ENCODE measurements at regions not wholly inside any gene's neighbourhood (a gene's known extent, or its start where the extent isn't known, plus 50 kb on each side); places are given as distances from the start of the nearest gene placed in this dataset.
"Not testable (repeated sequence)": the region's sequence is repeated elsewhere in the genome, so short reads cannot be mapped to it uniquely, and the experiment has no call there.

GRCh38 chr20:5696011-5696559 is 54.1 kb upstream of the SHLD1 start:
- DNase-seq (ENCODE audit: low read depth), result peak; percentile 100
- TF ChIP-seq, protein P1, sequence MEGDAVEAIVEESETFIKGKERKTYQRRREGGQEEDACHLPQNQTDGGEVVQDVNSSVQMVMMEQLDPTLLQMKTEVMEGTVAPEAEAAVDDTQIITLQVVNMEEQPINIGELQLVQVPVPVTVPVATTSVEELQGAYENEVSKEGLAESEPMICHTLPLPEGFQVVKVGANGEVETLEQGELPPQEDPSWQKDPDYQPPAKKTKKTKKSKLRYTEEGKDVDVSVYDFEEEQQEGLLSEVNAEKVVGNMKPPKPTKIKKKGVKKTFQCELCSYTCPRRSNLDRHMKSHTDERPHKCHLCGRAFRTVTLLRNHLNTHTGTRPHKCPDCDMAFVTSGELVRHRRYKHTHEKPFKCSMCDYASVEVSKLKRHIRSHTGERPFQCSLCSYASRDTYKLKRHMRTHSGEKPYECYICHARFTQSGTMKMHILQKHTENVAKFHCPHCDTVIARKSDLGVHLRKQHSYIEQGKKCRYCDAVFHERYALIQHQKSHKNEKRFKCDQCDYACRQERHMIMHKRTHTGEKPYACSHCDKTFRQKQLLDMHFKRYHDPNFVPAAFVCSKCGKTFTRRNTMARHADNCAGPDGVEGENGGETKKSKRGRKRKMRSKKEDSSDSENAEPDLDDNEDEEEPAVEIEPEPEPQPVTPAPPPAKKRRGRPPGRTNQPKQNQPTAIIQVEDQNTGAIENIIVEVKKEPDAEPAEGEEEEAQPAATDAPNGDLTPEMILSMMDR (conservative IDR thresholded peaks at IDR 0.05; ENCODE audit: control insufficient read depth, insufficient read depth, low read depth, low read length), result no peak
- H3K4me3 ChIP-seq (ENCODE audit: control insufficient read depth, low read depth, low read length), result no peak overlapping the region

DNA sequence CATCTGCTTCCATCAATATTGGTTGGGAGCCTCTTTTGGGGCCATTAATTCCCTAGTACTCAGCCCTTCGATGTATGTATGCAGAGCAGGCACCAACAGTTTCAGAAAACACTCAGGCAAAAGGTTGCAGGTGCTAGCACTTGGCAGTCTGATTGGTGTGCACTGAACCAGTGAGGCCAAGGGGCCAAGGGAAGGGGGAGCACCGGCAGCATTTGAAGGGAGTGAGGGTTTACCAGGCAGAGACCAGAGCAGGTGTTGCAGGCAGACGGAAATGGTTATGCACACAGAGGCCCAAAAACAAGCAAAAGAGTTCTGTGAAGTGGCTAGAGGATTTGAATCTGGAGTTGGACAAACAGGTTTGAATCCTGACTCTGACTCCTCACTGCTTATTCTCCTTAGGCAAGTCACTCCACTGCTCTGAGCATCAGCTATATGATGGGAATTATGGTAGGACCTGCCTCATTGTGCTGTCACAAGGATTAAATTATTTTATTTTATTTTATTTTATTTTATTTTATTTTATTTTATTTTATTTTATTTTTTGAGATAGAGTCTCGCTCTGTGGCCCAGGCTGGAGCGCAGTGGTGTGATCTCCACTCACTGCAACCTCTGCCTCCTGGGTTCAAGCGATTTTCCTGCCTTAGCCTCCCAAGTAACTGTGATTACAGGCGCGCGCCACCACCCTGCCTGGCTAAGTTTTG is 58.1 kb upstream of the SHLD1 start:
- H3K4me3 ChIP-seq (ENCODE audit: control insufficient read depth, low read depth, low read length), result no peak overlapping the region
- no peak for DNase-seq (ENCODE audit: low read depth)
- TF ChIP-seq, protein P1 (conservative IDR thresholded peaks at IDR 0.05; ENCODE audit: control insufficient read depth, insufficient read depth, low read depth, low read length), result no peak

DNA sequence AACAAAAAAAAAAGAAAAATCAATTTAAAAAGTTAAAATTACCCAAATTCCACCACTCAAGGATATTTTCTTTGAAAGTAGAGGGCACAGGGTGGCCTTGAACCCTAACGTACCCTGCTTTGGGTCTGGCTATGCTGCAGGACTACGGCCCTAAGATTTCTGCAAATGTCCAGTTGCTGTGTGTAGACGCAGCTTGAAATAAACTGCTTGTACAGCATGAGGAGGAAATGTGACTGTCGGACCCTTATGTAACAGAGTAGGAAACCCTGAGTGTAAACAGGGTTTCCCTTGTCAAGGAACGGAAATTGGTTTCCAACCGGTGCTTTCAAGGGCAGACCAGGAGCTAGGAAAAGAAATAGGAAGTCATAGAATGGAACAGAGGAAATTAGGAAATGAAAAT is 60.7 kb upstream of the SHLD1 start:
- TF ChIP-seq, protein P1 (conservative IDR thresholded peaks at IDR 0.05; ENCODE audit: control insufficient read depth, insufficient read depth, low read depth, low read length), result no peak
- no peak for DNase-seq (ENCODE audit: low read depth)
- no peak overlapping the region for H3K4me3 ChIP-seq (ENCODE audit: control insufficient read depth, low read depth, low read length)

- TF ChIP-seq, protein P1 (conservative IDR thresholded peaks at IDR 0.05; ENCODE audit: control insufficient read depth, insufficient read depth, low read depth, low read length), result no peak
- no peak overlapping the region for H3K4me3 ChIP-seq (ENCODE audit: control insufficient read depth, low read depth, low read length)
- peak; percentile 24 for DNase-seq (ENCODE audit: low read depth)
Observed at GRCh38 chr20:5688431-5688972, 61.7 kb upstream of the SHLD1 start.

GRCh38 chr20:5687884-5688283 is 62.3 kb upstream of the SHLD1 start:
- no peak for DNase-seq (ENCODE audit: low read depth)
- no peak overlapping the region for H3K4me3 ChIP-seq (ENCODE audit: control insufficient read depth, low read depth, low read length)

GRCh38 chr20:5686384-5687105 is 63.7 kb upstream of the SHLD1 start:
- no peak for DNase-seq (ENCODE audit: low read depth)
- H3K4me3 ChIP-seq (ENCODE audit: control insufficient read depth, low read depth, low read length), result no peak overlapping the region
- TF ChIP-seq, protein P1 (conservative IDR thresholded peaks at IDR 0.05; ENCODE audit: control insufficient read depth, insufficient read depth, low read depth, low read length), result no peak

More at GRCh38 chr20:5687884-5688283, 62.3 kb upstream of the SHLD1 start:
- TF ChIP-seq, protein P1 (conservative IDR thresholded peaks at IDR 0.05; ENCODE audit: control insufficient read depth, insufficient read depth, low read depth, low read length), result no peak

DNA sequence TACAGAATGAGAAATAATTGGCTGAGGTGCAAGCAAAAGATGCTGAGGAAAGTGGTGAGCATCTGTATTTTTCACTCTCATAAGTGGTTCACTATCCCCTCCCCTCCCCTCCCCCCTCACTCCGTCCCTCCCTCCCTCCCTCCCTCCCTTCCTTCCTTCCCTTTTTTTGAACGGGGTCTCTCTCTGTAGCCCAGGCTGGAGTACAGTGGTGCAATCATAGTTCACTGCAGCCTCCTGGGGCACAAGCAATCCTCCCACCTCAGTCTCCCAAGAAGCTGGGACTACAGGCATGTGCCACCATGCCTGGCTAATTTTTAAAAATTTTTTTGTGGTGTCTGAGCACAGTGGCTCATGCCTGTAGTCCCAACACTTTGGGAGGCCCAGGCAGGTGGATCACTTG is 67.6 kb upstream of the SHLD1 start:
- not testable (repeated sequence) for DNase-seq (ENCODE audit: low read depth); H3K4me3 ChIP-seq (ENCODE audit: control insufficient read depth, low read depth, low read length)

All from fibroblast of mammary gland (primary cell).